ENCODE measurements at regions not wholly inside any gene's neighbourhood (a gene's known extent, or its start where the extent isn't known, plus 50 kb on each side); places are given as distances from the start of the nearest gene placed in this dataset.

DNA sequence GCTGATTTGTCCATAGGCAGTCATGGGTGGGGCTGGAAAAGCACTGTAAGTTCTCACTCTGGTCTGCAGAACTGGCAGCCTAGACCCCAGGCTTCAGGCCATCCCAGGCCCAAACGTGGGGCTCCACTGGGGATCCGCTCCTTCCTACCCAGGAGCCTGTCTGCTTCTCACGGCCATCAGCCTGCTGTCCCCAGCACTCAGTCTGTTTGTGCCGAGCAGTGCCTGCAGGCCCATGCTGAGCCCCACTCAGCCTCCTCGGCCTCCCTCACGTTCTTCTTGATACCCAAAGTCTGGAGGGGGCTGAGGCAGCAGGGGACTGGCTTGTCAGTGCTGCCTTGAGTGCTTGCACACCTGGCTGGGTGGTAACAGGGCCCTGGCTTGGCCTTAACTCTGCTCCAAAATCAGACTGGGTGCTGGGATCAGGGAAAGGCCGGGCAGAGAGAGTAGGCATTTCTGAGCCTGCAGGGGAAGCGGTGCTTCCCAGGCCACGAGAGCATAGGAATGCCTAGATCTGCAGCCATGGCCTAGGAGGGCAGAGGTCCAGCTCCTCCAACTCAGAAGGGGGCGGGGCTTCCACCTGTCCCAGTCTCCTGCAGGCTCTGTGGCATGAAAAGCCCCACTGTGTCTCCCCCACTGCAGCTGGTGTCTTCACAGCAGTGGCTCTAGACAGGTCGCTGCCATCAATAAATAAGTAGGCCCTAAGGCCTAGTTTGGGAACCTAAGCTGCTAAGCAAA lies 772.4 kb upstream of the FBXO33 start:
- DNase-seq (no peak), ATAC-seq (no peak)
- H3K4me3 Mint-ChIP-seq = no peak overlapping the region
- H3K27me3 Mint-ChIP-seq = no peaks in the 10 kb centered on the region
- CTCF ChIA-PET = no interaction called here
- no peaks in the 10 kb centered on the region for H3K36me3 Mint-ChIP-seq
- peaks cover 4% of the 10 kb centered on the region for H3K9me3 Mint-ChIP-seq (ENCODE audit: low read depth)
- no peaks in the 10 kb centered on the region for H3K4me1 Mint-ChIP-seq
- no peak overlapping the region for H3K27ac Mint-ChIP-seq

GRCh38 chr14:40199101-40199500 lies 766.9 kb upstream of the FBXO33 start:
- no peak for DNase-seq
- H3K9me3 Mint-ChIP-seq (ENCODE audit: low read depth) = peaks cover 4% of the 10 kb centered on the region
- H3K27ac Mint-ChIP-seq = no peak overlapping the region
- H3K36me3 Mint-ChIP-seq = no peaks in the 10 kb centered on the region
- no peak for ATAC-seq
- no peak overlapping the region for H3K4me3 Mint-ChIP-seq
- H3K4me1 Mint-ChIP-seq = no peaks in the 10 kb centered on the region
- H3K27me3 Mint-ChIP-seq = no peaks in the 10 kb centered on the region
- CTCF ChIA-PET = no interaction called here

DNA sequence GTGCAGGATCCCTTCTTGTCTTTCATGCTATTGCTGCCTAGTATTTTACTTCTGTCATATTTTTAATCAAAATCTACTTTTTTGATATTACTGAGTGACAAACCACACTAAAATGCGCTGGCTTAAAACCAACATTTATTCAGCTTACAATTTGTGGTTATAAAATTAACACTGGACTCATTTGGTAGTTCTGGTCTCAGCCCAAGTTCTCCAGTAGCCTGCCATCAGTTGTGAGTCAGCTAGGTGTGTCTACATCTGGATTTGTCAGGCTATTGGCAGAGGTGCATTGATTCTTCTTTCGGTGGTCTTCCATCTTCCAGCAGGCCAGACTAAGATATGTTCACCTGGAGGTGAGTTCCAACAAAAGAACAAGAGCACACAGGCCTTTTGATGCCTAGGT lies 765.1 kb upstream of the FBXO33 start:
- ATAC-seq (no peak), DNase-seq (no peak)
- H3K4me1 Mint-ChIP-seq = no peaks in the 10 kb centered on the region
- no peaks in the 10 kb centered on the region for H3K9me3 Mint-ChIP-seq (ENCODE audit: low read depth)
- H3K27me3 Mint-ChIP-seq = no peaks in the 10 kb centered on the region
- H3K27ac Mint-ChIP-seq = no peak overlapping the region
- H3K36me3 Mint-ChIP-seq = no peaks in the 10 kb centered on the region
- no peak overlapping the region for H3K4me3 Mint-ChIP-seq
- CTCF ChIA-PET = no interaction called here

DNA sequence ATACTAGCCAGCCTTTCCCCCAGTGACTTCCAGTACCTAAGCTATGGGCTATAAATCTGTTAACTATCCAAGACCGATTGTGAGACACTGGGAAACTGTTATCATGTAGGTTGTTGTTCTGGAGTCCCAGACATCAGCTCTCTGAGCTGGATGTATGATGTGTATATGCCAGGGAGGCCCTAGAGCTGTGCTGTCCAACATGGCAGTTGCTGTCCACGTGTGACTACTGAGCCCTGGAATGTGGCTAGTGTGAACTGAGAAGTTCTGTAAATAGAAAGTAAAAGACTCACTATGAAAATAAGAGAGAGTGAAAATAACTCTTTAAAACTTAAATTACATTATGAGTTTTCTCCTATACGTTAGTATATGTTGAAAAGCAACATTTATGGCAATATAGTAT lies 755.8 kb upstream of the FBXO33 start:
- no peak for DNase-seq
- H3K4me3 Mint-ChIP-seq = no peak overlapping the region
- no peak overlapping the region for H3K27ac Mint-ChIP-seq
- H3K27me3 Mint-ChIP-seq = no peaks in the 10 kb centered on the region
- H3K4me1 Mint-ChIP-seq = no peaks in the 10 kb centered on the region
- CTCF ChIA-PET = no interaction called here
- no peak for ATAC-seq
- peaks cover 4% of the 10 kb centered on the region for H3K9me3 Mint-ChIP-seq (ENCODE audit: low read depth)
- H3K36me3 Mint-ChIP-seq = no peaks in the 10 kb centered on the region

- no peaks in the 10 kb centered on the region for H3K36me3 Mint-ChIP-seq
Measured at GRCh38 chr14:40164083-40164482, 731.9 kb upstream of the FBXO33 start.

GRCh38 chr14:40139657-40140056 lies 707.4 kb upstream of the FBXO33 start:
- no peaks in the 10 kb centered on the region for H3K27me3 Mint-ChIP-seq
- no peak overlapping the region for H3K4me3 Mint-ChIP-seq
- peaks cover 5% of the 10 kb centered on the region for H3K9me3 Mint-ChIP-seq (ENCODE audit: low read depth)
- no peak for DNase-seq
- H3K36me3 Mint-ChIP-seq = no peaks in the 10 kb centered on the region
- CTCF ChIA-PET = no interaction called here
- no peaks in the 10 kb centered on the region for H3K4me1 Mint-ChIP-seq
- H3K27ac Mint-ChIP-seq = no peak overlapping the region
- no peak for ATAC-seq

More at GRCh38 chr14:40164083-40164482, 731.9 kb upstream of the FBXO33 start:
- no peak for ATAC-seq
- no peak overlapping the region for H3K27ac Mint-ChIP-seq
- CTCF ChIA-PET = no interaction called here
- peaks cover 3% of the 10 kb centered on the region for H3K9me3 Mint-ChIP-seq (ENCODE audit: low read depth)
- no peak overlapping the region for H3K4me3 Mint-ChIP-seq
- DNase-seq = no peak
- H3K27me3 Mint-ChIP-seq = no peaks in the 10 kb centered on the region
- no peaks in the 10 kb centered on the region for H3K4me1 Mint-ChIP-seq

DNA sequence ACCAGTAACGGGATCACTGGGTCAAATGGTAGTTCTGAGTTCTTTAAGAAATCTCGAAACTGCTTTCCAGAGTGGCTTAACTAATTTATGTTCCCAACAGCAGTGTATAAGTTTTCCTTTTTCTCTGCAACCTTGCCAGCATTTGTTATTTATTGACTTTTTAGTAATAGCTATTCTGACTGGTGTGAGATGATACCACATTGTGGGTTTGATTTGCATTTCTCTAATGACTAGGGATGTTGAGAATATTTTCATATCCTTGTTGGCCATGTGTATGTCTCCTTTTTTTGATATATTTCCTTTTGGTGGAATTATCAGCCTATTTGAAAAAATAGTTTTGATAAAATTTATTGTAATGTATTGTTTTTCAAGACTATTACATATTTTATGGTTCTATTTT lies 701.2 kb upstream of the FBXO33 start:
- Mint-ChIP-seq H3K36me3 (no peaks in the 10 kb centered on the region), H3K27ac (no peak overlapping the region), H3K4me1 (no peaks in the 10 kb centered on the region), H3K4me3 (no peak overlapping the region), H3K27me3 (no peaks in the 10 kb centered on the region), H3K9me3 (ENCODE audit: low read depth) (peaks cover 10% of the 10 kb centered on the region)
- DNase-seq (no peak), ATAC-seq (no peak)
- CTCF ChIA-PET = no interaction called here

GRCh38 chr14:40129159-40129558 lies 696.9 kb upstream of the FBXO33 start:
- no peaks in the 10 kb centered on the region for H3K4me1 Mint-ChIP-seq
- H3K36me3 Mint-ChIP-seq = no peaks in the 10 kb centered on the region
- no peaks in the 10 kb centered on the region for H3K27me3 Mint-ChIP-seq
- H3K27ac Mint-ChIP-seq = no peak overlapping the region
- ATAC-seq (no peak), DNase-seq (no peak)
- CTCF ChIA-PET = no interaction called here
- peaks cover 6% of the 10 kb centered on the region for H3K9me3 Mint-ChIP-seq (ENCODE audit: low read depth)
- no peak overlapping the region for H3K4me3 Mint-ChIP-seq

DNA sequence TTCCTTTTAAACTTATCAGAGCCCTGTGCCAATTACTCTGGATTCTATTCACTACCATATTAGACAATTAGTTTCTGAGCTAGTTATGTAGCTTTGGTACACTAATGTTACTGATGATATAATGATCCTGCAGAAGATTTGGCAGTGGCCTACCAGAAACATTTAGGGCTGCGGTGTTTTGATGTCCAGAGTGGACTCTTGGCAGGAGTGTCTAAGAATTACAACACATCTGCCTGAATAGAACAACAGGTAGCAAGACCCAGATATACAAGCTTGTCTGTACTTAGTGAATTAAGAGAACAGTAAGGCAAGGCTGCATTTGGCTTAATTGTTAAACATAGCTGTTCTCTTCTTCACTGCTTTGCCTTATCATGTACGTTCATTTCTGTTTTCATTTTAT lies 691.6 kb upstream of the FBXO33 start:
- Mint-ChIP-seq H3K36me3 (no peaks in the 10 kb centered on the region), H3K27me3 (no peaks in the 10 kb centered on the region), H3K4me3 (no peak overlapping the region), H3K9me3 (ENCODE audit: low read depth) (peaks cover 2% of the 10 kb centered on the region), H3K4me1 (no peaks in the 10 kb centered on the region), H3K27ac (no peak overlapping the region)
- ATAC-seq (no peak), DNase-seq (no peak)
- CTCF ChIA-PET = no interaction called here

GRCh38 chr14:40122968-40123648 lies 690.9 kb upstream of the FBXO33 start:
- CTCF ChIA-PET = no interaction called here
- DNase-seq (no peak), ATAC-seq (no peak)
- Mint-ChIP-seq H3K9me3 (ENCODE audit: low read depth) (no peaks in the 10 kb centered on the region), H3K36me3 (no peaks in the 10 kb centered on the region), H3K27ac (no peak overlapping the region), H3K4me3 (no peak overlapping the region), H3K4me1 (no peaks in the 10 kb centered on the region), H3K27me3 (no peaks in the 10 kb centered on the region)

- no peaks in the 10 kb centered on the region for H3K36me3 Mint-ChIP-seq
- no peaks in the 10 kb centered on the region for H3K4me1 Mint-ChIP-seq
- H3K9me3 Mint-ChIP-seq (ENCODE audit: low read depth) = no peaks in the 10 kb centered on the region
- no peaks in the 10 kb centered on the region for H3K27me3 Mint-ChIP-seq
- ATAC-seq = no peak
- H3K4me3 Mint-ChIP-seq = no peak overlapping the region
- H3K27ac Mint-ChIP-seq = no peak overlapping the region
- CTCF ChIA-PET = no interaction called here
- DNase-seq = no peak
Measured at GRCh38 chr14:40119765-40120164, 687.5 kb upstream of the FBXO33 start.

DNA sequence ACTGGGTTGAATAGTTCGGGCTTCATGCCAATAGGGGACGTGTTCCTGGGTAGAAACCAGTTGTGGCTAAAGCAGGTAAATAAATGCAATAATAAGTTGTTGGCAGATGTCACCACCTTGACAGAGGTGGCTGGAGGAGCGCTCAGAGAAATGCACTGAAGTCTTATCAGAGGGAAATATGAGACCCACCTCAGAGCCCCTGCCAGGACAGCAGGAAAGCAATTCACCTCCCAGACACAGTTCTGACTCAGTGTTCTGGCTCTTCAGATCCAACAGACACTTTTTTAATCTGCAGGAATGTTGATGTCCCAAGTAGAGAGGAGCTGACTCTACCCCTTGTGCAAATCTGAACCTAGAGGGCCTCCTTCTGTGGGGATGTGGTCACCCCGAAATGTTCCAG lies 687.1 kb upstream of the FBXO33 start:
- DNase-seq (no peak), ATAC-seq (no peak)
- H3K4me3 Mint-ChIP-seq = no peak overlapping the region
- H3K27me3 Mint-ChIP-seq = no peaks in the 10 kb centered on the region
- no peaks in the 10 kb centered on the region for H3K9me3 Mint-ChIP-seq (ENCODE audit: low read depth)
- H3K4me1 Mint-ChIP-seq = no peaks in the 10 kb centered on the region
- no peak overlapping the region for H3K27ac Mint-ChIP-seq
- no peaks in the 10 kb centered on the region for H3K36me3 Mint-ChIP-seq
- CTCF ChIA-PET = no interaction called here

DNA sequence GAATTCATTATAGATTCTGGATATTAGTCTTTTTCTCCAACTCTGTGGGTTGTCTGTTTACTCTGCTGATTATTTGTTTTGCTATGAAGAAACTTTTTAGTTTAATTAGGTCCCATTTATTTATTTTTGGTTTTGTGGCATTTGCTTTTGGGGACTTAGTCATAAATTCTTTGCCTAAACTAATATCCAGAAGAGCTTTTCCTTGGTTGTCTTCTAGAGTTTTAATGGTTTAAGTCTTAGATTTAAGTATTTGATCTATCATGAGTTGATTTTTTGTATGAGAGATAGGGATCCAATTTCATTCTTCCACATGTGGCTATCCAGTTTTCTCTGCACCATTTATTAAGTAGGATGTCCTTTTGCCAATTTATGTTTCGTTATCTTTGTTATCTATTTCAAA lies 683.4 kb upstream of the FBXO33 start:
- ATAC-seq (no peak), DNase-seq (no peak)
- Mint-ChIP-seq H3K27ac (no peak overlapping the region), H3K4me3 (no peak overlapping the region), H3K36me3 (no peaks in the 10 kb centered on the region), H3K4me1 (no peaks in the 10 kb centered on the region), H3K9me3 (ENCODE audit: low read depth) (peaks cover 3% of the 10 kb centered on the region), H3K27me3 (no peaks in the 10 kb centered on the region)
- CTCF ChIA-PET = no interaction called here

- no peak overlapping the region for H3K4me3 Mint-ChIP-seq
- H3K36me3 Mint-ChIP-seq = no peaks in the 10 kb centered on the region
- H3K9me3 Mint-ChIP-seq (ENCODE audit: low read depth) = peaks cover 12% of the 10 kb centered on the region
- DNase-seq (no peak), ATAC-seq (no peak)
- H3K4me1 Mint-ChIP-seq = no peaks in the 10 kb centered on the region
- no peaks in the 10 kb centered on the region for H3K27me3 Mint-ChIP-seq
- CTCF ChIA-PET = no interaction called here
- H3K27ac Mint-ChIP-seq = no peak overlapping the region
Measured at GRCh38 chr14:40113671-40114070, 681.4 kb upstream of the FBXO33 start.
